HG02610 (cell line): ENCODE measurements at regions not wholly inside any gene's neighbourhood (a gene's known extent, or its start where the extent isn't known, plus 50 kb on each side); places are given as distances from the start of the nearest gene placed in this dataset.

Experiments used
- ATAC-seq: cut with Tn5 transposase; IDR thresholded peaks from one replicate; pipeline ENCODE4 v1.9.1; 2021; ENCODE audit warnings: mild to moderate bottlenecking, moderate library complexity; ENCODE audit not compliant: unreplicated experiment

DNA sequence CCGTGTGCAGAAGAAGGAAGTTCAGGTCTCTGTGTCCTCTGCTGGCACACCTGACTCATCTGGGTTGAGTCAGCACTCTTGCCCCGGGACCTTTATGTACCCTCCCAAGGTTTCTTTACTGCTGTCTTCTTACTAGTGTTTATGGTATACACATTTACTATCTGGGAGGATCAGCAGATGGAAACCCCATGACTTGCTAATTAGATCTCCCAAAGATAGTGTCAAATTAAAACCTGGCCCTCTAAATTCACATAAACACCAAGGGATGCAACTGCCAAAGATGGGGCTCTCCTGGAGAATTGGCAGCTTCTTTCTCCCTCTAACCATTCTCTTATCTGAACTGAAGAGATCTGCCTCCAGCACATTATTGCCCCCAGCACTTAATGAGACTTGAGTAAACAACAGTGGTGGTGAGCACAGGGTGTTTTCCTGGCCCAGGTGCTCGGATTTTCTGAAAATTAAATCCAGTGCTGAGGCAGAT, 718.1 kb upstream of the SOX9 start:
- no peak for ATAC-seq

DNA sequence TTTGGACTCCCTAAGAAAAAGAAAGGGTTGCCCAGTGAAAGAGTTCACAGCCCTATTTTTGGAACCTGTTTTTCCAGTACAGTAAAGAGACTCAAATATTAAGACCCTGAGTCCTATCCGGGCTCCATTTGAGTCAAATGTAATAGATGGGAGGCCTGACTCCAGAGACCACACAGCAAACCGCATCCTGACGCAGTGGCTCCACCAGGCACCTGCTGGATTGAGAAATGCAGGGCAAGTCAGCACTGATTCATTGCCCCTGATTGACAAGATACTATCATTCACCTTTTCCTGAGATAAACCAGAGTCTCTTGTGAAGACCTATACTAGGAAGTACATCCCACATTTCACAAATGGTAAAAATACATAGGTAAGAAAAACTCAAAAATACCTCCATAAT, 715.7 kb upstream of the SOX9 start:
- ATAC-seq: no peak

DNA sequence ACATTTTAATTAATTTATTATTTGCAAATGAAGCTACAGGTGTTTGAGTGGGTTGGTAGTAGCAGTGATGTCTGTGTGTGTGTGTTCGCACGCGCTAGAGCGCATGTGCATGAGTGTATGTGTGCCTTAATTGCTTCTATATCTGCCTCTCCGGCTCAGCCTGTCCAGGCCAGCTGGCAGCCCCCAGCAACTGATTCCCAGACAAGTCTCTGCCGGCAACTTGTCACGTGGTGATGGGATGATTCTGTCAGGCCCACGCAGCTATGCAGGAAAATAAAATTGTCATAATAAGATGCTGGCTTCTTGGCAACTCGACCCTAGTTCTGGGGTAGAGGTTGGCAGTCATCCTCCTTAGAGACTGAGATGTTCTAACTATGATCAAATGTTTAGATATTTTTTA, 712.8 kb upstream of the SOX9 start:
- no peak for ATAC-seq

- no peak for ATAC-seq
Measured at GRCh38 chr17:71409137-71409536, 711.7 kb upstream of the SOX9 start.

DNA sequence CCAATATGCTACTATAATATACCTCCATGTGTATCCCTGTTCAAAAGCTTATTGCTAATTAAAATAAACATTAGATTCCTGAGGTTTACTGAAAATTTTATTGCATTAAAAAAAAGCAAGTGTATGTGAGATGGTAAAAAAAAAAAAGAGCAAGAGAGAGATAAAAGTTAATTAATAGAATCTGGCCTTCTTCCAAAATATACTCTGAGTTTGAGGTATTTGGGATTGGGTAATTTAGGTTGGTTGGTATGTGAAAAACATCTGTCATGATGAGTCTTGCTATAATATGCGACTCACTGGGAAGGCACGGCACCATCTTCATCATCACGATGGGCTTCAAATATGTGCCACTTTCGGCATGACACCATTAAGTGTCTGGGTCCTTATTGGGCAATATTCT, 711.1 kb upstream of the SOX9 start:
- no peak for ATAC-seq

GRCh38 chr17:71412803-71413202, 708.0 kb upstream of the SOX9 start:
- ATAC-seq: no peak

DNA sequence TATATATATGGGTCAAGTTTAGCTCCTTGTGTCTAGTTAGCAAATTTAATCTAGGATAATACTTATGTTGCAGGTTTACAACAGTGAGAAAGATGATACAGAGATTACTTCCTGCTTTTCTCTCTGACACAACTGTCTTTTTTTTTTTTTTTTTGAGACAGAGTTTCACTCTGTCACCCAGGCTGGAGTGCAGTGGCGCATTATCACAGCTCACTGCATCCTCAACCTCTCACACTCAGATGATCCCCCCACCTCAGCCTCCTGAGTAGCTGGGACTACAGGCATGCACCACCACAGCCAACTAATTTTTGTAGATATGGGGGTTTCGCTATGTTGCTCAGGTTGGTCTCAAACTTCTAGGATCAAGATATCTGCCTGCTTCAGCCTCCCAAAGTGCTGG, 706.9 kb upstream of the SOX9 start:
- no peak for ATAC-seq

GRCh38 chr17:71417142-71417541, 703.7 kb upstream of the SOX9 start:
- no peak for ATAC-seq

DNA sequence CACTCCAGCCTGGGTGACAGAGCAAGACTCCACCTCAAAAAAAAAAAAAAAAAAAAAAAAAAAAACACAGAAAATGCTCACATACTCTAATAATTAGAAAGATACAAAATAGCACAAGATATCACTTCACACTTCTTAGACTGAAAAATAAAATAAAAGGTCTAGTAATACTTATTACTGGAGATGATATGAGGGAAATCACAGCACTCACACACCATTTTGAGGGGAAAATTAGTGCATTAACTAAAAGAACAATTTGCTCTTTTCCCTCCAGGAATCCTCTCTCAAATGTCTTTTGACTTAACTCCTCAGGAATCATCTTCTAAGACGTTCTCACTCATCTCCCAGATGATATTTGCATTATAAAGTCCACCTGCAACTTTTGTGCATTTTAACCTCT, 697.9 kb upstream of the SOX9 start:
- no peak for ATAC-seq

GRCh38 chr17:71423871-71424546, 696.8 kb upstream of the SOX9 start:
- ATAC-seq: no peak

GRCh38 chr17:71427801-71428200, 693.0 kb upstream of the SOX9 start:
- ATAC-seq: no peak

DNA sequence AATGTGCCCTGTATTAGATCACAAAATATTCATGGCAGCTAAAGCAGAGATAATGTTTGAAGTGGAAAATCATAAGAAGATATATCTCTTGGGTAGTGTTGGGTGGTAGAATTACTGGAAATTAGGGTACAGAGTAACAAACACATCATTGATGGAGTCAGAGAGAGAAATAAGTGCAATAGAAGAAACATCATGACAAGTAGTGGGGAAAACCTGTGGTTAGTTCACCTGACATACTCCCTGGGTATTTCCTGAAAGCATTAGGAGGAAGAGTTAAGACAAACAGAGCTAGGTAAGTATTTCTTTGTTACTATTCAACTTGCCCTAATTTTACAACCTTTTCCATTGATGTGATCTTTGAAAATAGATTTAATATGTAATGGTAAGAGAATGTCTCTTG, 691.9 kb upstream of the SOX9 start:
- no peak for ATAC-seq

- no peak for ATAC-seq
Measured at GRCh38 chr17:71430281-71430680, 690.5 kb upstream of the SOX9 start.

DNA sequence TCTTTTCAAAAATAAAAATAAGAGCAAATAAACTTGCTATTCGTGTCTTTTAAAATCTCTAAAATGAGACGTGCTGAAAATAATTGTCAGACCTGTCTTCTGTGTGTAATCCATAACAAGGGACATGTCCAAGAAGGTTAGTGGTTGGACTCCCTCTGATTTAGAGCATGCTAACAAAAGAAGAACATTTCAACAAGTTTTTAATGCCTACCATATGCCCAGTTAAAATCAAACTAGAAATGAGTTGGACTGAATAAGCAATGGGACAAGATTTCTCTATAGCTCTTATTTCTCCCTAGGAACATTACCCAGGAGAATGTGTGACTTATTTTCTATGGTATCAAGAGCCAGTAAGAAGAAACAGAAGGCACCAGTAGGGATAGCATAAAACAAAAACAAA, 689.7 kb upstream of the SOX9 start:
- no peak for ATAC-seq

- no peak for ATAC-seq
Measured at GRCh38 chr17:71432378-71433315, 688.2 kb upstream of the SOX9 start.

GRCh38 chr17:71434716-71435115, 686.1 kb upstream of the SOX9 start:
- no peak for ATAC-seq

- no peak for ATAC-seq
Measured at GRCh38 chr17:71436479-71436878, 684.3 kb upstream of the SOX9 start.

- ATAC-seq: no peak
Measured at GRCh38 chr17:71437166-71437565, 683.7 kb upstream of the SOX9 start.

DNA sequence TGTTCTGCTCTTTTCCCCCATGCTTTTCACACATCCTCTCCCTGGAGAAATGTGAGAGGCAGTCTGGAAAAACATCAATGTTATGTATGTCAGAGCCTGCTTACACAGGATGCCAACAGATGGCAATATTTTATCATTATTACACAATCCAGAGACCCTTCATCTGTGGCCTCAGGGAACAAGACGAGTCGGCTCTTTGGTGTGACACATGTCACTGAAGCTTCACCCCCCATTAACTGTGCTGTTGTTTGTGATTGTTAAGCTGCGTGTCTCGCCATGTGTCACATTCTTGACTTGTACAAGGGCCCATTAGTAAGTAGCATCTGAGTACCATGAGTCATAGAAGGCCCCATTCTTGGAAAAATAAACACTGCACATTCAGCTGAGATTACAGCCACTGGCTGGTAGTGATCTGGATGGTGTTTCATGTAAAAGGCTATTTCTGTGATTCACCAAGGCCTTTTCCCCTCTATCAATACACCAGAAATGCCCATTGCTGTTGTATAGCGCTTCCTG, 682.1 kb upstream of the SOX9 start:
- no peak for ATAC-seq

DNA sequence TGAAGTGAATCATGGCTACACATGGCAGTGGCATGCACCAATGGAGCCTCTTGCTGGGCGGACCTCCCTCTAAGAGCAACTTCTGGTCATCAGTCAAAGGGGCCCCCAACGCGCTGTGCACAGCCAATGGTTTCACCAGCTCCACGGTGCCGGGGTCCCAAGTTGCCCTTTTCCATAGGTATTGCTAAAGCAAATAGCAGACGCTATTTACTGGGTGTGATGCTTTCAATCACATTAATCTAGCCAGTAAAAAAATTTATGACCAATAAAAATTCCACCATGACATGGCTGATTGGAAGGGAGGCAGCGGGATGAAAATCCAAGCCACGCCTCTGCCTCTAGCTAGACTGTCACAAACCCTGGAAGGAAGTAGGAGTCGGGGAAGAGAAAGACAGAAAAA, 680.3 kb upstream of the SOX9 start:
- no peak for ATAC-seq

- ATAC-seq: no peak
Measured at GRCh38 chr17:71441098-71441497, 679.7 kb upstream of the SOX9 start.

DNA sequence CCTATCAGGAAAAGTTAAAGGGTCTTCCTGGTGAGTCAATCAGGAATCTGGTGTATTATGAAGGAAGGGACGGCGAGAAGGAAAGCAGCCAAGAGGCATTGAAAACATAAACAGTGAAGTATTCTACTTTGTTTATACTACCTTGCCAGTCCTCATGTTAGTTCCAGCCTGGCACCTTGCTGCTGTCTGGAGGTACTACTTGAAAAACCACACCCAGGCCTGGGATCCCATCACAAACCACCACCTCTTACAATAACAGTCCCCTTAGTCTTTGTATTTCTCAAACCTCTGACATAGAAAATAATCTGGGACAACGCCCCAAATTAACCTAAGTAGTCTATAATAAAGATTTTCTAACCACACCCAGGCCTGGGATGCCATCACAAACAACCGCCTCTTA, 676.7 kb upstream of the SOX9 start:
- no peak for ATAC-seq
